ENCODE measurements at regions not wholly inside any gene's neighbourhood (a gene's known extent, or its start where the extent isn't known, plus 50 kb on each side); places are given as distances from the start of the nearest gene placed in this dataset.

DNA sequence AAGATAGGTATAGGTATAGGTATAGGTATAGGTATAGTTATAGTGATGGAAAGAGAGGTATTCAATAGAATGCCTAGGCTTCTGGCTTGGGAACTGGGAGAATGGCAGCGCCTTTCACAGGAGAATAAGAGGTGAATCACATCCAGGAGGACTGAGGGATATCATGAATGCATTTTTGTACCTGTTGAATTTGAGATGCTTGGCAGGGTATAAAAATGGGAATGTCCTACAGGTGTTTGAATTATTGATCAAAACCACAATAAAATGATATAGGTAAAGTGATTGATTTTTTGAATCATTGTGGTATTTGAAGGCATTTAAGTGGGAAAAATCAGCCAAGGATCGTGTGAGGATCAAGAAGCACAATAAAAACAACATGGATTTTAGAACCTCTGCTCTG, 119.2 kb upstream of the ARG1 start:
- H3K4me3 ChIP-seq (ENCODE audit: low read length, poor library complexity, severe bottlenecking), result no peak overlapping the region
- H4K20me1 ChIP-seq (ENCODE audit: insufficient read depth, low read length, poor library complexity, severe bottlenecking), result no peaks in the 10 kb centered on the region
- H3K27me3 ChIP-seq (ENCODE audit: insufficient read depth, low read length, poor library complexity, severe bottlenecking), result no peaks in the 10 kb centered on the region
- no peaks in the 10 kb centered on the region for H3K79me2 ChIP-seq (ENCODE audit: insufficient read depth, low read length)
- no peaks in the 10 kb centered on the region for H3F3A ChIP-seq (ENCODE audit: low read depth)
- no peak overlapping the region for H3K4me2 ChIP-seq (ENCODE audit: low read depth, low read length, poor library complexity, severe bottlenecking)
- H3K4me1 ChIP-seq (ENCODE audit: insufficient read depth, low read length, poor library complexity, severe bottlenecking), result no peaks in the 10 kb centered on the region
- H3K9me3 ChIP-seq (ENCODE audit: insufficient read depth, low read depth, low read length), result no peaks in the 10 kb centered on the region
- no peaks in the 10 kb centered on the region for H3K36me3 ChIP-seq (ENCODE audit: insufficient read depth, low read length)
- H2AFZ ChIP-seq (ENCODE audit: low read length), result no peak overlapping the region
- no peaks in the 10 kb centered on the region for H3K9me2 ChIP-seq (replicated peaks; ENCODE audit: low read depth, low read length)
- H3K9ac ChIP-seq (ENCODE audit: low read depth, low read length, poor library complexity, severe bottlenecking), result no peak overlapping the region
- no peak for TF ChIP-seq EZH2phosphoT487 (IDR thresholded peaks at IDR 0.05; ENCODE audit: borderline replicate concordance)
- TF ChIP-seq, protein P1, sequence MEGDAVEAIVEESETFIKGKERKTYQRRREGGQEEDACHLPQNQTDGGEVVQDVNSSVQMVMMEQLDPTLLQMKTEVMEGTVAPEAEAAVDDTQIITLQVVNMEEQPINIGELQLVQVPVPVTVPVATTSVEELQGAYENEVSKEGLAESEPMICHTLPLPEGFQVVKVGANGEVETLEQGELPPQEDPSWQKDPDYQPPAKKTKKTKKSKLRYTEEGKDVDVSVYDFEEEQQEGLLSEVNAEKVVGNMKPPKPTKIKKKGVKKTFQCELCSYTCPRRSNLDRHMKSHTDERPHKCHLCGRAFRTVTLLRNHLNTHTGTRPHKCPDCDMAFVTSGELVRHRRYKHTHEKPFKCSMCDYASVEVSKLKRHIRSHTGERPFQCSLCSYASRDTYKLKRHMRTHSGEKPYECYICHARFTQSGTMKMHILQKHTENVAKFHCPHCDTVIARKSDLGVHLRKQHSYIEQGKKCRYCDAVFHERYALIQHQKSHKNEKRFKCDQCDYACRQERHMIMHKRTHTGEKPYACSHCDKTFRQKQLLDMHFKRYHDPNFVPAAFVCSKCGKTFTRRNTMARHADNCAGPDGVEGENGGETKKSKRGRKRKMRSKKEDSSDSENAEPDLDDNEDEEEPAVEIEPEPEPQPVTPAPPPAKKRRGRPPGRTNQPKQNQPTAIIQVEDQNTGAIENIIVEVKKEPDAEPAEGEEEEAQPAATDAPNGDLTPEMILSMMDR (conservative IDR thresholded peaks at IDR 0.05; ENCODE audit: low read length), result no peak

DNA sequence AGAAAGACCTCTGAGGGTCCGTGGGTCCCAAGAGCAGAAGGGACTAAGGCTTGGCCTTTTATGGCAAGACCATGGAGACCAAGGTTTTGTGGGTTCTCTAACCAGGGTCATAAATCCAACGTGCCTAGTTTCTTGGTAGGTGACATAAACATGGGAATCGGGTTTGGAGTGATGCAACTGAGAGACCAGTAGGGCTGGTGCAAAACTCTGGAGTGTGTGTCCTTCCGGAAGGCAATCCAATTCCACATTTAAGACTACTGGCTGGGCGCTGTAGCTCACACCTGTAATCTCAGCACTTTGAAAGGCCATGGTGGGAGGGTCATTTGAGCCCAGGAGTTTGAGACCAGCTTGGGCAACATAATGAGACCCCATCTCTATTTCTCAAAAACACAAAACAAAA, 116.5 kb upstream of the ARG1 start:
- Histone ChIP-seq H3K4me2 (ENCODE audit: low read depth, low read length, poor library complexity, severe bottlenecking) (no peak overlapping the region), H3K36me3 (ENCODE audit: insufficient read depth, low read length) (no peaks in the 10 kb centered on the region), H3K4me1 (ENCODE audit: insufficient read depth, low read length, poor library complexity, severe bottlenecking) (no peaks in the 10 kb centered on the region), H3K79me2 (ENCODE audit: insufficient read depth, low read length) (no peaks in the 10 kb centered on the region), H3F3A (ENCODE audit: low read depth) (no peaks in the 10 kb centered on the region), H3K9ac (ENCODE audit: low read depth, low read length, poor library complexity, severe bottlenecking) (no peak overlapping the region), H4K20me1 (ENCODE audit: insufficient read depth, low read length, poor library complexity, severe bottlenecking) (no peaks in the 10 kb centered on the region), H2AFZ (ENCODE audit: low read length) (no peak overlapping the region), H3K4me3 (ENCODE audit: low read length, poor library complexity, severe bottlenecking) (no peak overlapping the region), H3K9me2 (replicated peaks; ENCODE audit: low read depth, low read length) (no peaks in the 10 kb centered on the region), H3K9me3 (ENCODE audit: insufficient read depth, low read depth, low read length) (no peaks in the 10 kb centered on the region), H3K27me3 (ENCODE audit: insufficient read depth, low read length, poor library complexity, severe bottlenecking) (no peaks in the 10 kb centered on the region)
- TF ChIP-seq EZH2phosphoT487 (IDR thresholded peaks at IDR 0.05; ENCODE audit: borderline replicate concordance), result no peak
- TF ChIP-seq, protein P1 (conservative IDR thresholded peaks at IDR 0.05; ENCODE audit: low read length), result no peak

GRCh38 chr6:131459005-131459404, 114.0 kb upstream of the ARG1 start:
- Histone ChIP-seq H4K20me1 (ENCODE audit: insufficient read depth, low read length, poor library complexity, severe bottlenecking) (no peaks in the 10 kb centered on the region), H3K4me2 (ENCODE audit: low read depth, low read length, poor library complexity, severe bottlenecking) (no peak overlapping the region), H3K36me3 (ENCODE audit: insufficient read depth, low read length) (no peaks in the 10 kb centered on the region), H2AFZ (ENCODE audit: low read length) (no peak overlapping the region), H3K9me2 (replicated peaks; ENCODE audit: low read depth, low read length) (no peaks in the 10 kb centered on the region), H3F3A (ENCODE audit: low read depth) (no peaks in the 10 kb centered on the region), H3K9ac (ENCODE audit: low read depth, low read length, poor library complexity, severe bottlenecking) (no peak overlapping the region), H3K79me2 (ENCODE audit: insufficient read depth, low read length) (no peaks in the 10 kb centered on the region), H3K27me3 (ENCODE audit: insufficient read depth, low read length, poor library complexity, severe bottlenecking) (no peaks in the 10 kb centered on the region), H3K4me3 (ENCODE audit: low read length, poor library complexity, severe bottlenecking) (no peak overlapping the region), H3K9me3 (ENCODE audit: insufficient read depth, low read depth, low read length) (no peaks in the 10 kb centered on the region), H3K4me1 (ENCODE audit: insufficient read depth, low read length, poor library complexity, severe bottlenecking) (no peaks in the 10 kb centered on the region)
- TF ChIP-seq EZH2phosphoT487 (IDR thresholded peaks at IDR 0.05; ENCODE audit: borderline replicate concordance), result no peak
- TF ChIP-seq, protein P1 (conservative IDR thresholded peaks at IDR 0.05; ENCODE audit: low read length), result no peak

Data from Loucy (cell line).